Omental fat pad (tissue), 3 donors: ENCODE measurements at regions not wholly inside any gene's neighbourhood (a gene's known extent, or its start where the extent isn't known, plus 50 kb on each side); places are given as distances from the start of the nearest gene placed in this dataset.

ENCODE experiments used
- ATAC-seq: fragments of 150-250 bp; one replicate; pipeline ENCODE4 v1.9.1; 2016; ENCODE audit warnings: mild to moderate bottlenecking, moderate library complexity; ENCODE audit not compliant: low FRiP score
- DNase-seq: peaks from one replicate; pipeline ENCODE4 v3.0.0-alpha.2; 2019; ENCODE audit warnings: low spot score
- TF ChIP-seq, protein P1 (sequence below), 3 donors: fragments of 450-650 bp; IDR thresholded peaks; one replicate each; pipeline ENCODE4 v1.5.1; 2016 to 2017; ENCODE audit warnings: antibody characterized with exemption in 3 of 3, mild to moderate bottlenecking in 3 of 3, moderate library complexity in 2 of 3

DNA sequence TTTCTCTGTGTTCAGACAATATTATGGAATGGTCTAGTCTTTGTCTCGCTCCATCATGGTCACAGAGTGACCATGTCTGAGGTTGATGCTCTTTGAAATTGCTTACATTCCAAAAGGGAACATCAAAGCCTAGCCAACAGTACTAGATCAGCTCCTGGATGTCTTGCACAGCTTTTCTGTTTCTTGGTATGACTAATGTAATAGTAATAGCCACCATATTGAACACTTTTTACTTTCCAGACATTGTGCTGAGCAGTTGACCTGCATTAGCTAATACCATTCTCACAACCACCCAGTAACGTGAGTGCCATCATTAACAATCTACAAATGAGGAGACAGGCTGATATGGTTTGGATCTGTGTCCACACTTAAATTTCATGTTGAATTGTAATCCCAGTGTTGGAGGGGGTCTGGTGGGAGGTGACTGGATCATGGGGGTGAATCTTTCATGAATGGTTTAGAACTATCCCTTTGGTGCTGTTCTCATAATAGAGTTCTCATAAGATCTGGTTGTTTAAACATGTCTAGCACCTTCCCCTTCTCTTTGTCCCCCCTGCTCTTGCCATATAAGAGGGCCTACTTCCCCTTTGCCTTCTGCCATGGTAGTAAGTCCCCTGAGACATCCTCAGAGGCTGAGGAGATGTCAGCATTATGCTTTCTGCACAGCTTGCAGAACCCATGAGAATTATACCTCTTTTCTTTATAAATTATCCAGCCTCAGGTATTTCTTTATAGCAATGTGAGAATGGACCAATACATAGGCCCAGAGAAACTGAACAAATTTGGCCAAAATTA, 577.5 kb upstream of the CLINT1 start:
- ATAC-seq (no peak), DNase-seq (no peak)
- TF ChIP-seq, protein P1, sequence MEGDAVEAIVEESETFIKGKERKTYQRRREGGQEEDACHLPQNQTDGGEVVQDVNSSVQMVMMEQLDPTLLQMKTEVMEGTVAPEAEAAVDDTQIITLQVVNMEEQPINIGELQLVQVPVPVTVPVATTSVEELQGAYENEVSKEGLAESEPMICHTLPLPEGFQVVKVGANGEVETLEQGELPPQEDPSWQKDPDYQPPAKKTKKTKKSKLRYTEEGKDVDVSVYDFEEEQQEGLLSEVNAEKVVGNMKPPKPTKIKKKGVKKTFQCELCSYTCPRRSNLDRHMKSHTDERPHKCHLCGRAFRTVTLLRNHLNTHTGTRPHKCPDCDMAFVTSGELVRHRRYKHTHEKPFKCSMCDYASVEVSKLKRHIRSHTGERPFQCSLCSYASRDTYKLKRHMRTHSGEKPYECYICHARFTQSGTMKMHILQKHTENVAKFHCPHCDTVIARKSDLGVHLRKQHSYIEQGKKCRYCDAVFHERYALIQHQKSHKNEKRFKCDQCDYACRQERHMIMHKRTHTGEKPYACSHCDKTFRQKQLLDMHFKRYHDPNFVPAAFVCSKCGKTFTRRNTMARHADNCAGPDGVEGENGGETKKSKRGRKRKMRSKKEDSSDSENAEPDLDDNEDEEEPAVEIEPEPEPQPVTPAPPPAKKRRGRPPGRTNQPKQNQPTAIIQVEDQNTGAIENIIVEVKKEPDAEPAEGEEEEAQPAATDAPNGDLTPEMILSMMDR (IDR thresholded peaks at IDR 0.05) = no peak

DNA sequence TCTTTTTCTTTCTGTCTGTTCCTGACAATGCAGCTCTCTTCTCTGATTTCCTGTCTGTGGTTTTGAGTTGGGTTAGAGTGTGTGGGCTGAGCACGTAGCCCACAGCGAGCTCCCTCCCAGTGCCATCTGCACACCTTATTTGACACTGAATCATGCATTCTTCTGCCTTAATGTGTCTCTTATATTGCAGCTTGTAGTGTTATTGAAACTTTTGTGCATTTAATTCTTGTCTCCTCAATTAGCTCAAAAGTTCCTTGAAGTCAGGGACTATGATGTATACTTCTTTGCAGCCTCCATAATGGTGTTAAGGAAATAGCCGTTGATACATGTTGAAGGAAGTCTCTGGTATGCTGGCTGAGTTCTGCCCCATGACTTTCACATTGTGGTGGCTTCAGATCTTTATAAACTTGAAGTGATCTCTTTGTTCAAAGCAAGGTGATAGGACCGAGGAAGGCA, 576.2 kb upstream of the CLINT1 start:
- TF ChIP-seq, protein P1 (IDR thresholded peaks at IDR 0.05) = no peak
- DNase-seq (no peak), ATAC-seq (no peak)

DNA sequence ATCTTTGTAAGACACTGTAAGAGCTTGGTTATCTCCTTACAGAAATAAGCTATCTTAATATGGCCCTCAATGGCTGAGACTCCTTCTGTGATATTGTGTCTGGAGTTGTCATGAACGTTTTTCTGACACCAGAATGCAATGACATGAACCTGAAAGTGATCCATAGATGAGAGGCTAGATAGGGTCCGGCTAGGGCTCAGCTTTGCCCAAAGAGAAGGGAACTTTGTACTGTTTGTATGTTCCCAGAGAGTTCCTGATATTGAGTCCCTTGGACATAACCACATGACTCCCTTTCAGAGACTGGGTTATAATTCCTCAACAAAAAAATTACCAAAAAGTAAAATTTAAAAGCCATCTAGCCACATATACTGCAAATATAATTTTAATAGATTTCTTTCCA, 575.8 kb upstream of the CLINT1 start:
- TF ChIP-seq, protein P1 (IDR thresholded peaks at IDR 0.05) = no peak
- DNase-seq (no peak), ATAC-seq (no peak)

DNA sequence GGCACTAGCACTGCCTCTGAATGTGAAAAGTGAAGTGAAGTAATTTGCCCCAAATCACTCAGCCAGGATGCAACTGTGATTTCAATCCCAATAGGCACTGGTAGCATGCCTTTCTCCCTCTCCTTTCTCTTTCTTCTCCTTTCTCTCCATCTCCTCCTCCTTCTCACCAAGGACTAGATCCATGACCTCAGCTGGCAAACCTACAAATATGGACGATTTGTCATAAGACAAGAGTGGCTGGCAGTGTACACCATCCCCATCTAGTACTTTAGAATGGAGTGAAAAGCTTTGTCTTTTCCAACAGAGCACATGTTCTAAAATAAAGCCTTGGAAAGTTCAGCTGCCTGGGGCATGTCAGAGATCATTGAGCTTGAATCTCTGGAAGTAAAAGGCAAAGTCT, 574.7 kb upstream of the CLINT1 start:
- DNase-seq = no peak
- no peak for ATAC-seq
- TF ChIP-seq, protein P1 (IDR thresholded peaks at IDR 0.05) = no peak

DNA sequence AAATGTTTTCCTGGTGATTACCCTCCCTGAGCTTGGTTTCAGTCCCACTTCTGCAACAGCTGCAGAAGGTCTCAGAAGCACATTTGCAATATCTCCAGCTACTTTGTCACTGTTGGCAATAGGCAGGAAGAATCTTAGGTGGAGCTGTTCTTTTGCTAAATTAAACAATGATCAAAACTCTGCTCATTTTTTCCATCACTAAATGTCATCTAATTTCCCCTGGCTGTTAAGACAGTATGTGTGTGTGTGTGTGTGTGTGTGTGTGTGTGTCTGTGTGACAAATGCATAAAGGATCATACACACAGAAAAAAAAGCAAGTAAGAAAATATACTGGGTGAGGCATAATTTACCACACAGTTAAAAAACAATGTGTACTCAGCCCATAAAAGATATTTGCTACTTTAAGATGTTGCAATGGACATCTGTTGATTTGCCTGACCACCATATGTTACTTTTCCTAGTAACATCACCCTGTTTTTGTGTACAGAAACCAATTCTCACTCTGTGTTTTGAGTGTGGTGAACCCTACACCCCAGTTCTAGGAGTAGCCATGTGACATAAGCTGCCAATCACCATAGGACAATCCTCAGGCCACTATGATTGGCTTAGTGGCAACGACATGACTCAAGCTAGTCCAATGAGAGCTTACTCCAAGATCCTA, 572.6 kb upstream of the CLINT1 start:
- no peak for DNase-seq
- ATAC-seq = no peak

DNA sequence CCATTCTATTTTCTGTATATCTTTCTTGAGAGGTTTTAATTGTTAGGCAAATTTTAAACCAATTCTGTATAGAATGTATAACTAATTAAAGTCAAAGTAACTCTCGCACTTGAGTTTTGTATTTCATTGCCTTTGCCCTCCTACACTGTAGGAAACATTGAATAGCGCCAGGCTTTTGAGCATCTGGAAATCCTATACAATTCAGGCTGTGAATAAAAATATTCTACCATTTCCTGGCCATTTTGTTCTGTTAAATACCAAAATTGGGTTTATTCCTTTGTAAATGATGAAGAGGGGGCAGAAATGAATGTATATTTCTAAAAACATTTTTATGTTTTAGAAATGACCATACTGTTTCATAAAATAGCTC, 571.8 kb upstream of the CLINT1 start:
- ATAC-seq (no peak), DNase-seq (no peak)
- TF ChIP-seq, protein P1 (IDR thresholded peaks at IDR 0.05) = no peak

More for the DNA sequence above, 572.6 kb upstream of the CLINT1 start:
- TF ChIP-seq, protein P1 (IDR thresholded peaks at IDR 0.05) = no peak
